ENCODE measurements at regions not wholly inside any gene's neighbourhood (a gene's known extent, or its start where the extent isn't known, plus 50 kb on each side); places are given as distances from the start of the nearest gene placed in this dataset.
"Not testable (repeated sequence)": the region's sequence is repeated elsewhere in the genome, so short reads cannot be mapped to it uniquely, and the experiment has no call there.

DNA sequence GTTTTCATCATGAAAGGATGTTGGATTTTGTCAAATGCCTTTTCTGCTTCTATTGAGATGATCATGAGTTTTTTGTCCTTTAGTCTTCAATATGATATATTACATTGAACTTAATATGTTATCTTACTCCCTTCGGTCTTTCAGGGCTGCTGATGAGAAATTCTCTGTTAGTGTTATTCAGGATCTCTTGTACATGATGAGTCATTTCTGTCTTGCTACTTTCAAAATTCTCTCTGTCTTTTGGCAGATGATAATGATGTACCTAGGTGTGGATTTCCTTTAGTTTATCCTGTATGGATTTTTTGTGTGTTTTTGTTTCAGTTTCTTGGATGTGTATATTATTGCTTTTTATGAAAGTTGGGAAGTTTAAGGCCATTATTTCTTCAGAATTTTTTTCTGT is 320.9 kb upstream of the NPSR1 start:
- no peak for DNase-seq

DNA sequence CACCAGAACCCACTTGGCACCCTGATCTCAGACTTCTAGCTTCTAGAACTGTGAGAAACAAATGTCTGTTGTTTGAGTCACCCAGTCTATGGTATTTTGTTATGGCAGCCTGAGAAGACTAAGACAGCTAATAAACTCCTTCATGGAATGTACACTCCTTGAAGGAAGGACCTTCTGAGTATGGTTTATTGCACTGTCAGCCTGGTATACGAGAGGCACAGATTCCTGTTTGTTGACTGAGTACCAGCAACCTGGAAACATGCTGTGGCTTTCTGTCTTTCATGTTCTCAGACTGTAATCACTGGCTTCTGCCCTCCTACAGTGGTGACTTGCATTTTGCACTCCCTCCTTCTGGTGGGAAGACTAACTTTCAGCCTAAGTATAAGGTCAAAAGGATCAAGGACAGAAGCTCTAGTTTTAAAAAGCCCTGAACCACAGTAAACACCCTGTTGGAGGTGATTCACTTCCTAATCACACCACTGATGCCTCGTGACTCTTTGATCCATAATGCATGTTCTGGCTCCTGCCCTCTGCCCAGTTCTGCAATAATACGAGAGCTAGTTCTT is 319.0 kb upstream of the NPSR1 start:
- no peak for DNase-seq

DNA sequence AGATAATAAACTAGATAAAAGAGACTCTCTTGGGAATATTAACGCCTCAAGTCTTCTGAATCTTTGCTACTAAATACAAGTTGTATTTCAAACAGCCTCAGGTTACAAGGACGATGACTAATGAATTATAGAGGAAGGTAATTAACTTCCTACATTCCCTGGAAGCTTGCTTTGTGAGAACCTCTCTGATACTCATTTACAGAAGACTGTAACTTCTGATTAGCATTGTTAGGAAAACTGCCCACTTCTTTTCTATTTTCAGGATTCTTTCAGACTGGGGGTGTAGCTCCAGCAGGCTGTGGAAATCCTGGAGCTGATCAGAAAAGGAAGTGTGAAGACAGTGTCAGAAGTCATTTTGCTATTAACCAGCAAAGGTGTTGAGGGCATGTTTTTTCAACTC is 316.7 kb upstream of the NPSR1 start:
- DNase-seq, result no peak

DNA sequence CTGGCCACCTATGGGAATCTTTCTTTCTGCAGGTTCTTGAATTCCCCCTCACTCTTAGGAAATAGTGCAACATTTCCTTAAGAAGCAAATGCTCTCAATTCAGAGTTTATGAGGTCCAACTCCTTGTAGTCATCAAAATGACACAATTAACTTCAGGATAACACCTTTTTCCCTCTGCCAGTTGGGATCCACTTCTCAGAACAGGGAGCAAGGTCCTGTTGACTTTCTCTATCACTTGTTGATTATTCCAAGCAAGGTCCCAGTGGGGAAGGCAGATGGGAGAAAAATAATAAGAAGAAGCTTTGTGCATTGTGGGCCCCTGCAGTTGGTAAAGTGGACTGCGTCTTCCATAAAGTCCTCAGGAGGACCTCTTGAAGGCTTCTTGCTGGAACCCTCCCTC is 315.6 kb upstream of the NPSR1 start:
- no peak for DNase-seq

DNA sequence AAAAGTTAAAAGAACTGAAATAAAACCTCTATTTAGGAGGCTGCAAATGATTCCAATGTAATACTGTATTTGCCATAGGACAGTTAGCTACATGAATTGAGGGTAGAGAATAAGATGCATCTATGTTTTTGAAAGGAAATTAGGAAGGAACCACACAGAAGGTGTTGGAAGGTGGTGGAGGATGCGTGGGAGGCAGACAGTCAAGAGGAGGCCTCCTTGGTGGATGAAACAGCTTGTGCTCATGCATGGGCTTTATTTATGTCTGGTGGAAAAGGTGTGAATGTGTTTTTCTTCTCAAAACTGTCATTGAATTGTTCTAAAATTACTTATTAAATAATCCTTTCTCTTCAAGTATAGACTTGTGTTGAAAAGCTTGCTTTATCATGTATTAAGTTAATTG is 314.4 kb upstream of the NPSR1 start:
- no peak for DNase-seq

DNA sequence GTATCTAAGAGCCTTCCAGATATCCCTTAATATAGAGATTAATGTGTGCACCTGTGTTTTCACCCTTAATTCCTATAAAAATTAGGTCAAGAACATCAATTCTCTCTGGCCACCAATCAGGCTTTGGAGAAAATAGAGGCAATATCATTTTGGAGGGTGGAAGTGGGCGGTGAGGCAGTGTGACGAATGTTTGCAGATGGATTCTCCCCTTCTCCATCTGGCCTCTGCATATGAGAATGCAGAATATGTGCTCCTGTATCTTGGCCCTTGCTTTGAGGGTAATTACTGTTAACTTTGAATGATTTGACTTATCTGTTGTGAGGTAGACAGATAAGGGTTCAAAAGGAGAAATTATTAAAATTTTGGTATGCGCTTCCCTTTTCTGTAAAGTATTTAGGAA is 304.0 kb upstream of the NPSR1 start:
- no peak for DNase-seq

DNA sequence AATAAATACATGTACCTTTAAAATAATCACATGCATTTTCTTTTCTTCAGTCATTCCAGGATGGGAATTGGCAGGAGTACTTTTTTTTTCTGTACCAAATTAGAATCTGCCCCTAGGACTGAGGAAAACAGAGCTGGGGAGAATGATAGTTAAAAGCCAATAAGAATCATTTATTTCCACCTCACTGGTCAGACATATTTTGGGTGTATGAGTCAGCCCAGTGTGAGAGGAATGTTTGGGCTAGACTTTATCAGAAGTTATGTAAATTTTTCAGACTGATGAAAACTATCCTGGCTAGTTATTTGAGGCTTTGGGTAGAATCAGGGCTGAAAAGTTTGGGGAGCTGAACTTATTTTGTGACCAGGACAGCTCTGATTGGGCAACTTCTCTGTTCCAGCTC is 303.1 kb upstream of the NPSR1 start:
- no peak for DNase-seq

DNA sequence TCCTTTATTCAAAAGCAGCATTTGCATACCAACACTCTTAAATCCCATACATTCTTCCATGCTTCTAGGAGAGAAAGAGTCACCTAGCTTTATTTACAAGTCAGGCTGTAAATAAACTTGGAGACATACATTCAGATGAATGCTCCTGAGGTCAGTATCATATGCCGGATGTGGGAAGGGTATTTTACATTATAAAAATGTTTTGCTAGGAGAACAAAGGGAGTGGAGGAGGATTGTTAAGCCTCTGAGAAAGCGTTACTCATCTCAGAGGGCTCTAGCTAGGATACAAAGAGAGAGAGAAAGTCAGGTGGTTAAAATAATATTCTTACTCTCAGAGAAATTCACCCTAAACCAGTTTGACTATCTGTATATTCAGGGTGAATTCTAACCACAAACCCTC is 300.9 kb upstream of the NPSR1 start:
- no peak for DNase-seq

DNA sequence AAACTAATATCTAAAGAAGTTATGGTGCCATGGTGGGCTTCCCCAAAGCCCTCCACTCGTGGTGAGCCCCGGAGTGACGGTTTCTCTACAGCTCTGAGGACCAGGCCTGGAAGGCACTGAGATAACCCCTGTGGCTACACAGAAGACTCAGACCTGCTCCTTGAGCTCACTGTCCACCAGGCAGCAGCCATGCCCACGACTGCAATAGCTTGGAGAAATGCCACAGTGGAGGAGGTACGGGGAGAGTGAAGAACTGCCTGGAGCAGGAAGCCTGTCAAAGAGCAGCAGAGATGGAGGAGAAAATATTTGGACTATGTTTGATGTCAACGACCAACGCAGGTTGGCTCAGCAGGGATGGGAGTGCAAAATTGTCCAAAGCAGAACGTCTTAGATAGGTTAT is 300.1 kb upstream of the NPSR1 start:
- DNase-seq, result no peak

DNA sequence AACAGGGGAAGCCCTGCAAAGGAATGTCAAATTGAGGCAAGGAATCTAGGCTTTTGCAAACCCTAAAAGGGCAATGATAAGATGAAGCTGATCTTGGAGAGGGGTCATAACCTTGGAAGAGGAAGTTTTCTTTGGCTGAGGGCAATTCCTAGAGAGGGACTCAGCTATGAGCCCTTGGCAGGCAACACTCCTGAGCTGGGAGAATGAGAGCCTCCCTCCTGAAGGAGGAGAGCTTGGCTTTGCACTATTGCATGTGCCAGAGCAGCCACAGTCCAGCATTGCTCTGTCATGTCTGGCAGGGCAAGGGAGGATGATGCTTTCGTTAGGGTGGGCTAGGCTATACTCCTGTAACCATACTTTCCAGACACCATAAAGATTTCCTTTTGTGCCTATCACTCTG is 299.4 kb upstream of the NPSR1 start:
- DNase-seq, result not testable (repeated sequence)

DNA sequence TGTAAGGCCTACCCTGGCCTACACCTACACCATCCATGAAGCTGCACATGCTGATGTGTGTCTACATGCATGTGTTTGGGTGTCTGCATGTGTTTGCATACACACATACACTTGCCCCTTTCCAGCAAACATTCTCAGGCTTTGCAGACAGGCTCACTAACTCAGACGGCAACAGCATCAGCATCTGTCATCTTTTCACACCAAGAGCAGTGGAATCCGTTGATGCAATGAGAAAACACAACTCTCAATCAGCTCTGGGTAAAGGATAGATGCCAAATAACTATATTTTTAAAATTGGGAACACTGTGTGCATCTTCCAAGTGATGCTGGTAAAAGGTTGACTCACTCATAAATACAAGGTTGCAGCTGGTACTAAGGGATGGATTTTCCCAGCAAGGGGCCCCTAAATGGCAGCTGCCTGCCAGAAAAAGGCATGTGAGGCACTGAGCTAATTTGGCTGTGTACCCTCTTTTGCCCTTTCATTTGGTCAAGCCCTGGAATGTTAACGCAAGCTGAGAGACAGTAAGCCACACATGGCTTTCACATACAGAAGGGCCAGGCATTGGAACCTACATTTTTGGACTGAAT is 296.3 kb upstream of the NPSR1 start:
- no peak for DNase-seq

DNA sequence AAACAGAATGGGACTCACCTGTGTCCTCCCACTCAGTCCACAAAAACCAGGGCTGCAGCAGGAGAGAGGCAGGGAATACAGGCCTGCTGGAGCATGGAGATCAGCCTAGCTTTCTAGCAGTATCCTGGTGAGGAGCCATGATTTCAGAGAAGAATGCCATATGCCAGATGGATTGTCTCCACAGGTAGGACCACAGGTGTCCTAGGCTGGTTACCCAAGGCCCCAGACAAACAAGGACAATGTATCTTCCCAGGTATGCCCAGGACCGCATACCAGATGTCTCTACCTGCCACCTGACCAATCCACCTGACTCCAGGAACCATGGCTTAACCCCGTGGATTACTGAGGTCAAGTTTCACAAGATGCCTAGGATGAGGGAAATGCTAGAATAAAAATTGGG is 295.4 kb upstream of the NPSR1 start:
- no peak for DNase-seq

DNA sequence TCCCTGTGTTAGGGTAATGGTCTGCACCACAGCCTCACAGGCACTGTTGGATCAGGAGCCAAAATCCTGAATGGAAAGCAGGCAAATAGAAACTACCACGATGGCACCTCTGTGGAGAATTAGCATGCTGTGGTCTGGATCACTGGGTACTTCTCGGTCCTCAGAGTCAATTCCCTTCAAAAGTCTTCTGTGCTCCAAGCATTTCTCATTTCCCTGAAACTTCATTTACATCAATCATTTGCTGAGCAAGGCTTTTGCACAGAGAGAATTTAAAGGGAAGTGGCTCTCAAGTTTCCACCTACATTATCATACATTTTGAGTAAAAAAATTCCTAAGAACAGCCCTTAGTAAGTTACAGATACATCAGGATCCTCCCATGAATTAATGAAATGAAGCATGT is 293.9 kb upstream of the NPSR1 start:
- no peak for DNase-seq

DNA sequence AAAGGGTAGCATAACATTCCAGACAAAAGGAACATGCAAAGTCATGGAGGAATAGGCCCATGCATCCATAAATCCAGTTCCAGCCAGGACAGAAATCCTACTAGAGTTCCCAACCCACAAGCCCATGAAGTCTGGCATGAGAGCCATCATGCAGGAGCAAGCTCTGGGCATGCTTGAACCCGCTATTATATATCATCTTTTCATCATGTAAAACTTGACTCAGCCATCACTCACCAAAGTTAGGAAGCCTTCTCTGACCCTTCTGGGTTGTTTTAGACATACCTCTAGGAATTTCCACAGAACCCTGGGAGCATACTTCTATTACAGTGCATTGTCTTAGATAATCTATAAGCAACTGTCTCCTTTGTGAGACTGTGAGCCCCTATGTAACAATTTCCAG is 293.0 kb upstream of the NPSR1 start:
- DNase-seq, result no peak

DNA sequence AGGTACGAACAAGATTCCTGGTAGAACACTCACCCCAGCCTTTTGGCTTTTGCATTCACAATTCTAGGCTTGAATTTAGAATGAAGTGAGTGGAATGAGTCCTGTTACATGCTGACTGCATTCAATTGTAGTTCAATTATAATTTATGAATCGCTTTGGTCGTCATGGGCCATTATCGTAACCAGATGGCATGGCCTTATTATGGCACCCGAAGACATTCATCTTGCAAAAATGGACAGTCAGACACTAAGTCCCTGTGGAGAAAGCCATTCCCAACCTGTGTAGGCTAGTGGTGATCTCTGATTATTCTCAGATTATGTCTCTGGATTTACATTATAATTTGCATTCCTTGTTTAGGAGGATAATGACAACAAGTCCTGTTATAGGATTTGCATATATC is 292.4 kb upstream of the NPSR1 start:
- DNase-seq, result no peak

DNA sequence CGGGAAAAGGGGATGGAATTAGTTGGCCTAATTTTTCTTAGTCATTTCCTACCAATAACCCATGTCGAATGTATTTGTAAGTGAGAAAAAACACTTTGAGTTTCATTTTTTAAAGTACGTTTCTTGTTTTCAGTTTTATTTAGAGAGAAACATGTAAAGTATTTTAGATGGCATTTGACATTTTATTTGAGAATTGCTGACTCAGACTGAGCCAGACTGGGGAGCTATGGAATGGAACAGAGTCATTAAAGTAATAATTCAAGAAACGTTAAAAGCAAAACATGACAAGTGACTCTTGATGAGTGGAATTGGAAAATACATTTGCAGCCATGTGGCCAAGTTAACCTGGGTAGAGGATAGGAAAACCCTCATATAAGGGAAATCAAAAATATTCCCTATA is 286.1 kb upstream of the NPSR1 start:
- DNase-seq, result no peak

DNA sequence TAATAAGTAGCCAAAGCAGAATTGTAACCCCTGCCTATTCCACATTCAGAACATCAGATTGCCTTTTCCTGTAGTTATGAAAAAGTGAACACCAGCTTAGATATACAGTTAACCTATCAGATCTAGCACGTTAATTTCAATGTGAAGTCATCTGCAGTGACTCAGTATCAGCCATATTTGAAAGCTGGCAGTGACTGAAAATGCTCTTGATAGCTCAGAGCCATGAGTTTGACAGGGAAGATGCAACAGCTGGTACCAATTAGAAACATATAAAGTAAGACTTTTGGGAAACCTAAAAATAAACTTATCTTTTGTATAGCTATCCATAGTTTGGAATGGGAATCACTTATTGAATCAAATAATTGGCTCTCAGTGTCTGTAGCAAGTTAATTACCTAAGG is 284.1 kb upstream of the NPSR1 start:
- DNase-seq, result no peak

DNA sequence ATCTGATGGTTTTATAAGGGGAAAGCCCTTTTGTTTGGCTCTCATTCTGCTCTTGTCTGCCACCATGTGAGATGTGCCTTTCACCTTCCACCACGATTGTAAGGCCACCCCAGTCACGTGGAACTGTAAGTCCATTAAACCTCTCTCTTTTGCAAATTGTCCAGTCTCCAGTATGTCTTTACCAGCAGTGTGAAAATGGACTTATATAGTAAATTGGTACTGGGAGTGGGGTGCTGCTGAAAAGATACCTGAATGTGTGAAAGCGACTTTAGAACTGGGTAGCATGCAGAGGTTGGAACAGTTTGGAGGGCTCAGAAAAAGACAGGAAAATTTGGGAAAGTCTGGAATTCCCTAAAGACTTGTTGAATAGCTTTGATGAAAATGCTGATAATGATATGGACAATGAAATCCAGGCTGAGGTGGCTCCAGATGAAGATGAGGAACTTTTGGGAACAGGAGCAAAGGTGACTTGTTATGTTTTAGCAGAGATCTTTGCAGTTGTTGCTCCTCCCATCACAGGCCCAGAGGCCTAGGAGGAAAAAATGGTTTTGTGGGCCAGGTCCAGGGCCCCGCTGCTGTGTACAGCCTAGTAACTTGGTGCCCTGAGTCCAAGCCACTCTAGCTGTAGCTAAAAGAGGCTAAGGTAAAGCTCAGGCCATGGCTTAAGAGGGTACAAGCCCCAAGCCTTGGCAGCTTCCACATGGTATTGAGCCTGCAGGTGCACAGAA is 275.7 kb upstream of the NPSR1 start:
- DNase-seq, result no peak

DNA sequence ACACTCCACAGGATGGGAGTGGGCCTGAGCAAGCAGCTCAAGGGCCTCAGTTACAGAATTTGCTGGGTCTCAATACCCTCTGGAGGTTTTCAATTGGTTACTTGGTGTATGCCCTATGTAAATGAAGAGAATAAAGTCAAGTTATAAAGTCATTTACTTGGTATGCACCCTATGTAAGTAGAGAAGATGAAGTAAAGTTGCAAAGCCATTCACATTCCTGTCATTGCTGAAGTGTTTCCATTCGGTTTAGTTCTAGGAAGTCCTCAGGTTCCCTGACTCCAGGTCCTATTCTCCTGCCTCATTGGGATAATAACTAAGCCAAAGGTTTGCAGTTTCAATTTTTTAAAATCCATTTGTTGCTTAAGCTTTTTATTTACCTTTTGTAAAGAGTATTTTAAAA is 272.6 kb upstream of the NPSR1 start:
- no peak for DNase-seq

DNA sequence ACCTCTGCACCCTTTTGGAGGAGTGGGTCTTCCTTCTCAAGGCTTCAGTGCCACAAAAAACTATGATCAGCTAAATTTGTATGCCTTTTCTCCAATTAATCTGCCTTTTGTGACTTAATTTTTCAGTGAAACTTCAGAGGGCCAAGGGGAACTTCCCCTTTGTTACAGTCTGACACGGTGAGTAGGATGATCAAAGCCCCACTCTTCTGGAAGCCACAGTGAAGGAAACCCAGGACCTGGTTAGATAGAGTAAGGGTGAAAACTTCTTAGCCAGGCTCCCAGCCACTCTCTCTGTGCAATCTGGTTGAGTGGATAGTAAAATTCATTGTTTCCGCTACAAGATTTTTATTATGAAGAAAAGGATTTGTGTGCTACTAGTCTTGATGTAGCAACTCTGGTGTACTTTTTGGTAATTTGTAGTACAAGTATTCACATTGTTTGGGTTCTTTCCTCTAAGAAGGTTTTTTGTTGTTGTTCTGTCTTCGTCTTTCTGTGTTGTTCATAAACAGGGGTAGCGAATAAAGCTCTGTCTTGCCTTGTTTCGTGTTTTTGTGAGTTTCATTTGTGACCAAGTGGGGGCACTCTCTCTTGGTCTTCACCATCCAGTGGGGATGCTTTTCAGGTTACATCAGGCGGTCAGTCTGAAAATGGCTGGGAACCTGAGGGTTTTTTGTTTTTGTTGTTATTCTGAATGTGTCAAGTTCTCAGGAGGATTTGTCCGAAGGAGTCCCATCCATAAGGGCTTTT is 268.5 kb upstream of the NPSR1 start:
- DNase-seq, result no peak

DNA sequence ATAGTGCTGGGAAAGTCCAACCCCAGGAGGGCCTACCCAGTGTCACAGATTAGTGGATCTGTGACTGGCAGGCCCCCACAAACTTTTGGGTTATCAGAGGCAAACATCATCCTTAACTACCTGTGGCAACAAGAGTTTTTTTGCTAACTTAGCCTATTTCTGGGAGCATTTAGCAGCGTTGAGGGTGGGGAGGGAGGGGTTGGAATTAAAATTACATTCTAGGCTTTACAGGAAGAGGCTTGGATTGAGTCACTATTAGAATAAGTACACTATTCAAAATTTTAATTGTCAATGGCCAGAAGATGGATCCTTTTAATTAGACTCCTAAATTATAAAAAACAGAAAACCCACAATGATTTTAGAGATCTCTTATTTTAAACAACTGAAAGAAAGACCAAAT is 267.9 kb upstream of the NPSR1 start:
- no peak for DNase-seq

DNA sequence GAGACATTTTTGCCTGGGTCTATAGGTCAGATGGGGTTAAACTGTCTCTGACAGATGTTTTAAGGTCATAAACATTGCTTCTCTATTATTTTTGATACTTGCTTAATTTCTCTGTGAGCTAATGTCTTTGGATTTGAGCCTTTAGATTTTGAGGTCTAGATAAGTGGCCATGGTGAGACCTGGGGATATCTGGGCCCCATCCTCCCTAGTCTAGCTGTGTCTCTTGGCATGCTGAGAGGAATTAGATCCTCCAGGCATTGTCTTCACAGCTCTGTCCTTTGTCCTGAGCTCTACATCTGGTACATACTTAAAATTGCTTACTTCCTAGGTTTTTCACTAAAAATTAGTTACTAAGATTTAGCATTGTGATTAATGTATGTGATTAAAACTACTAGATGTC is 265.0 kb upstream of the NPSR1 start:
- no peak for DNase-seq

DNA sequence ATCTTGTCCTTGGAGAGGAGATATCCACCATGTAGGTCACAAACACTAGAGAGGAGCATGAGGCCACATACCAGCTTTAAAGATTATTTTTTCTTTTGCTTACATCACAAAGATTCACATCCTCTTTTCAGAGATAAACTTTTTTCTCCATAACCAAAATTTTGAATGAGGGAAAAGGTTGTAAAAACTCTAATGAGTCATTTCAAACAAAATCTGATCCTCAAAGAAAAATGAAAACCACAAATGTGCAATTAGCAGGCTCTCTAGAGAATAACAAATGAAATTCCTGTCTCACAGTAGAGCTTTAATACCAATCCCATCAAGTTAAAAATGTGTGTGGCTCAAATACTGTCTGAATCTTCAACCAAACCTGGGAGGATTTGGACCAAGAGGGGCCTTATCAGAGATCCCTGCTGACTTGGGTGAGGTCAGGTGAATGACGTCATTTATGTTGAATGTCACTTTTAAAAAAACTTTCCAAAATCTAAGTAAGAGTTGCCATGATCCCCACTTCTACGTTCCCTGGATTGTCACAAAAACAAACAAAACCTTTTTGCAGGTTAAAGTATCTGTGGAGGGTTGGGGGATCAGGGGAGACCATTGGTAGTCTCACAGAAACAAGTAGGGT is 261.5 kb upstream of the NPSR1 start:
- no peak for DNase-seq

DNA sequence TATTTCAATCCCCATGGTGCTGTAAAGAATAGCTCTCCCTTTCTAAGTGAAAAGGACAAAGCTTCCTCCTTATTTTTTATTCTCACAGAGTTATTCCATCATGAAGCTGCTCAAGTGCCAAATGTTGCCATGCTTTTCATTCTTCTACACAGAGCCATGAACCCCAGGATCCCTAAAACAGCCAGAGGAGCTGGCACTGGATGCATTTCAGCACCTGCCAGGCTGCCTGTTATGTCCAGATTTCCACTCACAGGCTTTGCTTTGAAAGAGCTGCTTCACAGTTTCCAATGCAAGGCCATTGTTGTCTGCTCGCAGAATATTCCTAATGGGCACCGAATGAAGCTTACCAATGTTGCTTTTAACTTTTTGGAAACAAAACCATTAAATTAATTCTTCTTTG is 256.2 kb upstream of the NPSR1 start:
- DNase-seq, result no peak
